ENCODE measurements at regions not wholly inside any gene's neighbourhood (a gene's known extent, or its start where the extent isn't known, plus 50 kb on each side); places are given as distances from the start of the nearest gene placed in this dataset.

DNA sequence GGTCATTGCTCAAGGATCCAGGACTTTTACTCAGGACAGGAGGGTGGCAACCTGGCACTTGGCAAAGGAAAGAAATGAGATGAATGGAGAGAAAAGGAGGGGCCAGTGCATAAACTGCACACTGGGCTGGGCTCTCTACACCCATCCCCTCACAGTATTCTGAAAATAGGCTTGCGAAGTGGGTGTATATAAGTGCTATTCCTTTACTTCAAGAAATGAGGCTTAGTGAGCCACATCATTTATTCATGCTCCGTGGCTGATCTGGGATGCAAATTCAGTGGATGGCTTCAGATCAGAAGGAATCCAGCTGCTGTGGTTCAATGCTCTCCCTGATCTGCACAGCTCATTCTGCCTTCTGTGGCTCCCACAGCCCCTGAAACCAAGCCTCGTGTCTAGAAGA lies 297.7 kb downstream of the UQCRFS1 start:
- no peak for TF ChIP-seq POLR2A (IDR thresholded peaks at IDR 0.05)
- TF ChIP-seq, protein P1, sequence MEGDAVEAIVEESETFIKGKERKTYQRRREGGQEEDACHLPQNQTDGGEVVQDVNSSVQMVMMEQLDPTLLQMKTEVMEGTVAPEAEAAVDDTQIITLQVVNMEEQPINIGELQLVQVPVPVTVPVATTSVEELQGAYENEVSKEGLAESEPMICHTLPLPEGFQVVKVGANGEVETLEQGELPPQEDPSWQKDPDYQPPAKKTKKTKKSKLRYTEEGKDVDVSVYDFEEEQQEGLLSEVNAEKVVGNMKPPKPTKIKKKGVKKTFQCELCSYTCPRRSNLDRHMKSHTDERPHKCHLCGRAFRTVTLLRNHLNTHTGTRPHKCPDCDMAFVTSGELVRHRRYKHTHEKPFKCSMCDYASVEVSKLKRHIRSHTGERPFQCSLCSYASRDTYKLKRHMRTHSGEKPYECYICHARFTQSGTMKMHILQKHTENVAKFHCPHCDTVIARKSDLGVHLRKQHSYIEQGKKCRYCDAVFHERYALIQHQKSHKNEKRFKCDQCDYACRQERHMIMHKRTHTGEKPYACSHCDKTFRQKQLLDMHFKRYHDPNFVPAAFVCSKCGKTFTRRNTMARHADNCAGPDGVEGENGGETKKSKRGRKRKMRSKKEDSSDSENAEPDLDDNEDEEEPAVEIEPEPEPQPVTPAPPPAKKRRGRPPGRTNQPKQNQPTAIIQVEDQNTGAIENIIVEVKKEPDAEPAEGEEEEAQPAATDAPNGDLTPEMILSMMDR (IDR thresholded peaks at IDR 0.05), result no peak
